Activated CD4-positive, alpha-beta T cell treated with anti-CD3 and anti-CD28 coated beads for 4 hours (primary cell): ENCODE measurements at regions not wholly inside any gene's neighbourhood (a gene's known extent, or its start where the extent isn't known, plus 50 kb on each side); places are given as distances from the start of the nearest gene placed in this dataset.

ENCODE experiments used
- DNase-seq, 2 donors: peaks; one replicate each; pipeline ENCODE4 v3.0.0-alpha.2; 2020

GRCh38 chr1:194602184-194602583 is 1415.8 kb upstream of the B3GALT2 start:
- no peak for DNase-seq

- DNase-seq = no peak
Observed at GRCh38 chr1:194600716-194601115, 1414.3 kb upstream of the B3GALT2 start.

- no peak for DNase-seq
Observed at GRCh38 chr1:194598098-194598497, 1411.7 kb upstream of the B3GALT2 start.

GRCh38 chr1:194586302-194586701 is 1399.9 kb upstream of the B3GALT2 start:
- no peak for DNase-seq

GRCh38 chr1:194584052-194584451 is 1397.6 kb upstream of the B3GALT2 start:
- no peak for DNase-seq

GRCh38 chr1:194570476-194570875 is 1384.1 kb upstream of the B3GALT2 start:
- no peak for DNase-seq

GRCh38 chr1:194568610-194569009 is 1382.2 kb upstream of the B3GALT2 start:
- DNase-seq = no peak

GRCh38 chr1:194548071-194548470 is 1361.7 kb upstream of the B3GALT2 start:
- no peak for DNase-seq

GRCh38 chr1:194544012-194544411 is 1357.6 kb upstream of the B3GALT2 start:
- no peak for DNase-seq

- DNase-seq = no peak
Observed at GRCh38 chr1:194538453-194538852, 1352.0 kb upstream of the B3GALT2 start.

- no peak for DNase-seq
Observed at GRCh38 chr1:194537521-194537920, 1351.1 kb upstream of the B3GALT2 start.

GRCh38 chr1:194535369-194535768 is 1349.0 kb upstream of the B3GALT2 start:
- no peak for DNase-seq

- no peak for DNase-seq
Observed at GRCh38 chr1:194534784-194535183, 1348.4 kb upstream of the B3GALT2 start.

- no peak for DNase-seq
Observed at GRCh38 chr1:194533641-194534040, 1347.2 kb upstream of the B3GALT2 start.

GRCh38 chr1:194517567-194517966 is 1331.2 kb upstream of the B3GALT2 start:
- no peak for DNase-seq

GRCh38 chr1:194515916-194516315 is 1329.5 kb upstream of the B3GALT2 start:
- DNase-seq = no peak

- no peak for DNase-seq
Observed at GRCh38 chr1:194512957-194513356, 1326.5 kb upstream of the B3GALT2 start.

- DNase-seq = no peak
Observed at GRCh38 chr1:194512345-194512744, 1325.9 kb upstream of the B3GALT2 start.

- DNase-seq = no peak
Observed at GRCh38 chr1:194503209-194503608, 1316.8 kb upstream of the B3GALT2 start.

- no peak for DNase-seq
Observed at GRCh38 chr1:194495434-194495833, 1309.0 kb upstream of the B3GALT2 start.

- DNase-seq = no peak
Observed at GRCh38 chr1:194487172-194487571, 1300.8 kb upstream of the B3GALT2 start.

- DNase-seq = no peak
Observed at GRCh38 chr1:194485432-194485831, 1299.0 kb upstream of the B3GALT2 start.

- DNase-seq = no peak
Observed at GRCh38 chr1:194478731-194479130, 1292.3 kb upstream of the B3GALT2 start.

GRCh38 chr1:194477908-194478307 is 1291.5 kb upstream of the B3GALT2 start:
- DNase-seq = no peak

- no peak for DNase-seq
Observed at GRCh38 chr1:194476872-194477271, 1290.5 kb upstream of the B3GALT2 start.

GRCh38 chr1:194476351-194476750 is 1289.9 kb upstream of the B3GALT2 start:
- DNase-seq = no peak
